Astrocyte (in vitro differentiated cells and primary cell): ENCODE measurements at regions not wholly inside any gene's neighbourhood (a gene's known extent, or its start where the extent isn't known, plus 50 kb on each side); places are given as distances from the start of the nearest gene placed in this dataset.

Source experiments
- CTCF ChIP-seq: IDR thresholded peaks from 2 replicates; pipeline ENCODE4 v1.5.1; 2011; ENCODE audit warnings: low read depth, mild to moderate bottlenecking, inconsistent platforms, low read length, moderate library complexity; ENCODE audit not compliant: insufficient read depth
- EZH2 ChIP-seq: IDR thresholded peaks from 2 replicates; pipeline ENCODE4 v1.6.1; 2012; ENCODE audit warnings: mild to moderate bottlenecking, low read length, inconsistent platforms; ENCODE audit not compliant: insufficient read depth

GRCh38 chr15:99492275-99492674 lies 73.5 kb upstream of the MEF2A start:
- TF ChIP-seq EZH2 (no peak), CTCF (no peak)
